ENCODE measurements at regions not wholly inside any gene's neighbourhood (a gene's known extent, or its start where the extent isn't known, plus 50 kb on each side); places are given as distances from the start of the nearest gene placed in this dataset.
"Not testable (repeated sequence)": the region's sequence is repeated elsewhere in the genome, so short reads cannot be mapped to it uniquely, and the experiment has no call there.

GRCh38 chr5:42259914-42260313 lies 163.3 kb upstream of the GHR start:
- not testable (repeated sequence) for TF ChIP-seq CTCF (IDR thresholded peaks at IDR 0.05); TEAD4 (CRISPR knock-in tag; IDR thresholded peaks at IDR 0.05); CREM (CRISPR knock-in tag; IDR thresholded peaks at IDR 0.05); NR2C2 (CRISPR knock-in tag; IDR thresholded peaks at IDR 0.05); ATF6 (CRISPR knock-in tag; IDR thresholded peaks at IDR 0.05); ZNF263 (CRISPR knock-in tag; IDR thresholded peaks at IDR 0.05; ENCODE audit: low read depth); ZNF232 (CRISPR knock-in tag; IDR thresholded peaks at IDR 0.05); JUN (CRISPR knock-in tag; IDR thresholded peaks at IDR 0.05); SOX15 (CRISPR knock-in tag; IDR thresholded peaks at IDR 0.05); NR3C1 (CRISPR knock-in tag; conservative IDR thresholded peaks at IDR 0.05; ENCODE audit: low read depth); GRHL2 (CRISPR knock-in tag; IDR thresholded peaks at IDR 0.05; ENCODE audit: insufficient replicate concordance, severe bottlenecking); HMGXB4 (CRISPR knock-in tag; IDR thresholded peaks at IDR 0.05); USF1 (CRISPR knock-in tag; IDR thresholded peaks at IDR 0.05)
